ENCODE measurements at regions not wholly inside any gene's neighbourhood (a gene's known extent, or its start where the extent isn't known, plus 50 kb on each side); places are given as distances from the start of the nearest gene placed in this dataset.

- TF ChIP-seq POLR2A (IDR thresholded peaks at IDR 0.05) (no peak), CTCF (IDR thresholded peaks at IDR 0.05) (no peak)
Measured at GRCh38 chr1:39086865-39087409, 60.8 kb downstream of the NDUFS5 start.
